ENCODE measurements at regions not wholly inside any gene's neighbourhood (a gene's known extent, or its start where the extent isn't known, plus 50 kb on each side); places are given as distances from the start of the nearest gene placed in this dataset.

GRCh38 chr15:39360452-39360851 is 220.4 kb upstream of the THBS1 start:
- no peaks in the 10 kb centered on the region for H3K36me3 ChIP-seq (ENCODE audit: control insufficient read depth, low read length)
- H3K4me3 ChIP-seq (ENCODE audit: low read length), result no peak overlapping the region
- H3F3A ChIP-seq (ENCODE audit: control insufficient read depth, insufficient read depth), result no peaks in the 10 kb centered on the region
- TF ChIP-seq EZH2phosphoT487 (IDR thresholded peaks at IDR 0.05; ENCODE audit: borderline replicate concordance, low read length), result no peak
- no peak for TF ChIP-seq CTCF (IDR thresholded peaks at IDR 0.05; ENCODE audit: low read depth, low read length, poor library complexity, severe bottlenecking)
- no peaks in the 10 kb centered on the region for H4K20me1 ChIP-seq (ENCODE audit: control insufficient read depth, insufficient read depth, low read depth, low read length)
- no peak overlapping the region for H3K4me2 ChIP-seq (ENCODE audit: low read length)
- no peaks in the 10 kb centered on the region for H3K79me2 ChIP-seq (ENCODE audit: control insufficient read depth, low read length)
- no peaks in the 10 kb centered on the region for H3K9me3 ChIP-seq (ENCODE audit: control insufficient read depth, insufficient read depth, low read length)
- H3K27ac ChIP-seq (ENCODE audit: low read depth, low read length), result no peak overlapping the region
- no peaks in the 10 kb centered on the region for H3K4me1 ChIP-seq (ENCODE audit: control insufficient read depth, low read length)
- no peaks in the 10 kb centered on the region for H3K27me3 ChIP-seq (ENCODE audit: control insufficient read depth, low read length)
- no peaks in the 10 kb centered on the region for H3K9me2 ChIP-seq (replicated peaks; ENCODE audit: control insufficient read depth, low read length)

GRCh38 chr15:39361497-39361896 is 219.4 kb upstream of the THBS1 start:
- no peaks in the 10 kb centered on the region for H3F3A ChIP-seq (ENCODE audit: control insufficient read depth, insufficient read depth)
- no peaks in the 10 kb centered on the region for H3K9me2 ChIP-seq (replicated peaks; ENCODE audit: control insufficient read depth, low read length)
- H3K4me1 ChIP-seq (ENCODE audit: control insufficient read depth, low read length), result no peaks in the 10 kb centered on the region
- H3K4me3 ChIP-seq (ENCODE audit: low read length), result no peak overlapping the region
- H3K4me2 ChIP-seq (ENCODE audit: low read length), result no peak overlapping the region
- no peaks in the 10 kb centered on the region for H3K79me2 ChIP-seq (ENCODE audit: control insufficient read depth, low read length)
- H3K36me3 ChIP-seq (ENCODE audit: control insufficient read depth, low read length), result no peaks in the 10 kb centered on the region
- H4K20me1 ChIP-seq (ENCODE audit: control insufficient read depth, insufficient read depth, low read depth, low read length), result no peaks in the 10 kb centered on the region
- no peak overlapping the region for H3K27ac ChIP-seq (ENCODE audit: low read depth, low read length)
- TF ChIP-seq EZH2phosphoT487 (IDR thresholded peaks at IDR 0.05; ENCODE audit: borderline replicate concordance, low read length), result no peak
- no peak for TF ChIP-seq CTCF (IDR thresholded peaks at IDR 0.05; ENCODE audit: low read depth, low read length, poor library complexity, severe bottlenecking)
- H3K27me3 ChIP-seq (ENCODE audit: control insufficient read depth, low read length), result no peaks in the 10 kb centered on the region
- no peaks in the 10 kb centered on the region for H3K9me3 ChIP-seq (ENCODE audit: control insufficient read depth, insufficient read depth, low read length)

DNA sequence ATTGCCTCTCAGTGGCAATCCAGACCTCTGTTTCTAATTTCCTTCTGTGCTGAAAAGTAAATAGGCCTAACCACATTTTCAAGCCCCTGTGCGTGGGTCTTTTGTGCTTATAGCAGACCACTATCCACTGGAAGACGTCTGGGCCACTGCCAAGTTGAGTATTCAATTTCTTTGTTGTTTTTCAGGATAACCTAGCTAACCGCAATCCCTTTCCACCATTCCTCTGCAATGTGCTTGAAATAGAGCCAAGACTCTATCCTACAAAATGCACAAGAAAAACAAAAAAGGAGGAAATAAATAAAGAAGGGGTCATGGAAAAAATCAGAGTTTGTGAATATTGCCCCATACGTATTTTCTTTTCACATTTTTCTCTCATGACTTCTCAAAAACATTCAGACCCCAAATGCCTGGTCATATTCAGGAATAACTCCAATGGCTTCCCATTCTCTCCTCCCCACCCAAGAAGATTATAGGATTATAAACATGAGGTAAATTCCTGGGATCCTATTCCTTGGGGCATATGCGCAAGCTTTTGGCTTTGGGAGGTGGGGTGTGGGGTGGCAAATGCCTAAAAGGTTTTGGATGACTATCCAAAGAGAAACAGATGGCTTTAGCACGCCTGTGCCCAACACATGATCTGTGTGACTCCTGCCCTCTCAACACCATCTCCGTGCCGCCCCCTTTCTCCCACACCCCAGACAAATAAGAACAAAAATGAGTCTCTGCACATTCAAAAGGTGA is 217.9 kb upstream of the THBS1 start:
- no peaks in the 10 kb centered on the region for H3K79me2 ChIP-seq (ENCODE audit: control insufficient read depth, low read length)
- no peak overlapping the region for H3K4me2 ChIP-seq (ENCODE audit: low read length)
- no peaks in the 10 kb centered on the region for H4K20me1 ChIP-seq (ENCODE audit: control insufficient read depth, insufficient read depth, low read depth, low read length)
- H3K27me3 ChIP-seq (ENCODE audit: control insufficient read depth, low read length), result no peaks in the 10 kb centered on the region
- no peaks in the 10 kb centered on the region for H3K36me3 ChIP-seq (ENCODE audit: control insufficient read depth, low read length)
- H3F3A ChIP-seq (ENCODE audit: control insufficient read depth, insufficient read depth), result no peaks in the 10 kb centered on the region
- no peaks in the 10 kb centered on the region for H3K9me2 ChIP-seq (replicated peaks; ENCODE audit: control insufficient read depth, low read length)
- TF ChIP-seq EZH2phosphoT487 (IDR thresholded peaks at IDR 0.05; ENCODE audit: borderline replicate concordance, low read length) (no peak), CTCF (IDR thresholded peaks at IDR 0.05; ENCODE audit: low read depth, low read length, poor library complexity, severe bottlenecking) (no peak)
- no peaks in the 10 kb centered on the region for H3K9me3 ChIP-seq (ENCODE audit: control insufficient read depth, insufficient read depth, low read length)
- H3K27ac ChIP-seq (ENCODE audit: low read depth, low read length), result no peak overlapping the region
- H3K4me3 ChIP-seq (ENCODE audit: low read length), result no peak overlapping the region
- H3K4me1 ChIP-seq (ENCODE audit: control insufficient read depth, low read length), result no peaks in the 10 kb centered on the region
